ENCODE measurements at regions not wholly inside any gene's neighbourhood (a gene's known extent, or its start where the extent isn't known, plus 50 kb on each side); places are given as distances from the start of the nearest gene placed in this dataset.

DNA sequence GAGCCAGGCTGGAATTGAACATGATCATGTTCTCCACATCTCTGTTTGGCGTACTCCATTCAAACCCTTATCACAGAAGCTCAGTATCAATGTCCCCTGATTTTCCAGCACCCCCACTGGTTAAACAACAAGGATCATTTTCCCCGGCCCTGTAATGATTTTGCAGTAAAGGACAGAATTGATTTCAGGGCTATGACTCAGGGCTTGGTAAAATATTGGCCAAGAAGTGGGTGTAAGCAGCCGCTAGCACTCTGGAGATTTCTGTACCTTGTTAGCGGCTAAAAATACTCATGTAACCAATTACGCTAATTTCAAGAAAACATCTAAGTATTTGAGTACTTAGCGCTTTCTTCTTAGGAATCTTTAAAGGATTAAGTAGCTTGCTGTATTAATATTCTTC is 69.5 kb upstream of the FNDC3A start:
- TF ChIP-seq TAF1 (conservative IDR thresholded peaks at IDR 0.05) (no peak), YY1 (IDR thresholded peaks at IDR 0.05) (peak; percentile 62), GABPA (IDR thresholded peaks at IDR 0.05 in 1 of 2, conservative IDR thresholded peaks at IDR 0.05 in 1 of 2) (peak in 1 of 2 donors; percentile 26), RXRA (IDR thresholded peaks at IDR 0.05) (peak in 1 of 2 donors; percentile 80), RAD21 (IDR thresholded peaks at IDR 0.05) (peak; percentile 53 to 59), EGR1 (IDR thresholded peaks at IDR 0.05; ENCODE audit: low read depth in 2 of 2) (peak in 1 of 2 donors; percentile 73), JUND (IDR thresholded peaks at IDR 0.05) (peak; percentile 77 to 93), FOXA2 (IDR thresholded peaks at IDR 0.05) (peak; percentile 53), FOXA1 (IDR thresholded peaks at IDR 0.05) (peak; percentile 48)
- TF ChIP-seq, protein P1, sequence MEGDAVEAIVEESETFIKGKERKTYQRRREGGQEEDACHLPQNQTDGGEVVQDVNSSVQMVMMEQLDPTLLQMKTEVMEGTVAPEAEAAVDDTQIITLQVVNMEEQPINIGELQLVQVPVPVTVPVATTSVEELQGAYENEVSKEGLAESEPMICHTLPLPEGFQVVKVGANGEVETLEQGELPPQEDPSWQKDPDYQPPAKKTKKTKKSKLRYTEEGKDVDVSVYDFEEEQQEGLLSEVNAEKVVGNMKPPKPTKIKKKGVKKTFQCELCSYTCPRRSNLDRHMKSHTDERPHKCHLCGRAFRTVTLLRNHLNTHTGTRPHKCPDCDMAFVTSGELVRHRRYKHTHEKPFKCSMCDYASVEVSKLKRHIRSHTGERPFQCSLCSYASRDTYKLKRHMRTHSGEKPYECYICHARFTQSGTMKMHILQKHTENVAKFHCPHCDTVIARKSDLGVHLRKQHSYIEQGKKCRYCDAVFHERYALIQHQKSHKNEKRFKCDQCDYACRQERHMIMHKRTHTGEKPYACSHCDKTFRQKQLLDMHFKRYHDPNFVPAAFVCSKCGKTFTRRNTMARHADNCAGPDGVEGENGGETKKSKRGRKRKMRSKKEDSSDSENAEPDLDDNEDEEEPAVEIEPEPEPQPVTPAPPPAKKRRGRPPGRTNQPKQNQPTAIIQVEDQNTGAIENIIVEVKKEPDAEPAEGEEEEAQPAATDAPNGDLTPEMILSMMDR (IDR thresholded peaks at IDR 0.05; ENCODE audit: low read depth, low read length, missing input control) = no peak
- TF ChIP-seq, protein P2, sequence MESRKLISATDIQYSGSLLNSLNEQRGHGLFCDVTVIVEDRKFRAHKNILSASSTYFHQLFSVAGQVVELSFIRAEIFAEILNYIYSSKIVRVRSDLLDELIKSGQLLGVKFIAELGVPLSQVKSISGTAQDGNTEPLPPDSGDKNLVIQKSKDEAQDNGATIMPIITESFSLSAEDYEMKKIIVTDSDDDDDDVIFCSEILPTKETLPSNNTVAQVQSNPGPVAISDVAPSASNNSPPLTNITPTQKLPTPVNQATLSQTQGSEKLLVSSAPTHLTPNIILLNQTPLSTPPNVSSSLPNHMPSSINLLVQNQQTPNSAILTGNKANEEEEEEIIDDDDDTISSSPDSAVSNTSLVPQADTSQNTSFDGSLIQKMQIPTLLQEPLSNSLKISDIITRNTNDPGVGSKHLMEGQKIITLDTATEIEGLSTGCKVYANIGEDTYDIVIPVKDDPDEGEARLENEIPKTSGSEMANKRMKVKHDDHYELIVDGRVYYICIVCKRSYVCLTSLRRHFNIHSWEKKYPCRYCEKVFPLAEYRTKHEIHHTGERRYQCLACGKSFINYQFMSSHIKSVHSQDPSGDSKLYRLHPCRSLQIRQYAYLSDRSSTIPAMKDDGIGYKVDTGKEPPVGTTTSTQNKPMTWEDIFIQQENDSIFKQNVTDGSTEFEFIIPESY (IDR thresholded peaks at IDR 0.05) = peak; percentile 47
- TF ChIP-seq, protein P3, sequence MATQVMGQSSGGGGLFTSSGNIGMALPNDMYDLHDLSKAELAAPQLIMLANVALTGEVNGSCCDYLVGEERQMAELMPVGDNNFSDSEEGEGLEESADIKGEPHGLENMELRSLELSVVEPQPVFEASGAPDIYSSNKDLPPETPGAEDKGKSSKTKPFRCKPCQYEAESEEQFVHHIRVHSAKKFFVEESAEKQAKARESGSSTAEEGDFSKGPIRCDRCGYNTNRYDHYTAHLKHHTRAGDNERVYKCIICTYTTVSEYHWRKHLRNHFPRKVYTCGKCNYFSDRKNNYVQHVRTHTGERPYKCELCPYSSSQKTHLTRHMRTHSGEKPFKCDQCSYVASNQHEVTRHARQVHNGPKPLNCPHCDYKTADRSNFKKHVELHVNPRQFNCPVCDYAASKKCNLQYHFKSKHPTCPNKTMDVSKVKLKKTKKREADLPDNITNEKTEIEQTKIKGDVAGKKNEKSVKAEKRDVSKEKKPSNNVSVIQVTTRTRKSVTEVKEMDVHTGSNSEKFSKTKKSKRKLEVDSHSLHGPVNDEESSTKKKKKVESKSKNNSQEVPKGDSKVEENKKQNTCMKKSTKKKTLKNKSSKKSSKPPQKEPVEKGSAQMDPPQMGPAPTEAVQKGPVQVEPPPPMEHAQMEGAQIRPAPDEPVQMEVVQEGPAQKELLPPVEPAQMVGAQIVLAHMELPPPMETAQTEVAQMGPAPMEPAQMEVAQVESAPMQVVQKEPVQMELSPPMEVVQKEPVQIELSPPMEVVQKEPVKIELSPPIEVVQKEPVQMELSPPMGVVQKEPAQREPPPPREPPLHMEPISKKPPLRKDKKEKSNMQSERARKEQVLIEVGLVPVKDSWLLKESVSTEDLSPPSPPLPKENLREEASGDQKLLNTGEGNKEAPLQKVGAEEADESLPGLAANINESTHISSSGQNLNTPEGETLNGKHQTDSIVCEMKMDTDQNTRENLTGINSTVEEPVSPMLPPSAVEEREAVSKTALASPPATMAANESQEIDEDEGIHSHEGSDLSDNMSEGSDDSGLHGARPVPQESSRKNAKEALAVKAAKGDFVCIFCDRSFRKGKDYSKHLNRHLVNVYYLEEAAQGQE (IDR thresholded peaks at IDR 0.05) = peak; percentile 64
- TF ChIP-seq, protein P4, sequence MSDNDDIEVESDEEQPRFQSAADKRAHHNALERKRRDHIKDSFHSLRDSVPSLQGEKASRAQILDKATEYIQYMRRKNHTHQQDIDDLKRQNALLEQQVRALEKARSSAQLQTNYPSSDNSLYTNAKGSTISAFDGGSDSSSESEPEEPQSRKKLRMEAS (IDR thresholded peaks at IDR 0.05) = peak; percentile 73
- TF ChIP-seq, protein P5, sequence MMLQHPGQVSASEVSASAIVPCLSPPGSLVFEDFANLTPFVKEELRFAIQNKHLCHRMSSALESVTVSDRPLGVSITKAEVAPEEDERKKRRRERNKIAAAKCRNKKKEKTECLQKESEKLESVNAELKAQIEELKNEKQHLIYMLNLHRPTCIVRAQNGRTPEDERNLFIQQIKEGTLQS (IDR thresholded peaks at IDR 0.05) = peak; percentile 47

Data from liver (tissue), 3 donors.